LoVo (cell line): ENCODE measurements at regions not wholly inside any gene's neighbourhood (a gene's known extent, or its start where the extent isn't known, plus 50 kb on each side); places are given as distances from the start of the nearest gene placed in this dataset.

Experiments used
- DNase-seq: peaks from one replicate; pipeline ENCODE4 v3.0.0-alpha.2; 2016; ENCODE audit warnings: low spot score

DNA sequence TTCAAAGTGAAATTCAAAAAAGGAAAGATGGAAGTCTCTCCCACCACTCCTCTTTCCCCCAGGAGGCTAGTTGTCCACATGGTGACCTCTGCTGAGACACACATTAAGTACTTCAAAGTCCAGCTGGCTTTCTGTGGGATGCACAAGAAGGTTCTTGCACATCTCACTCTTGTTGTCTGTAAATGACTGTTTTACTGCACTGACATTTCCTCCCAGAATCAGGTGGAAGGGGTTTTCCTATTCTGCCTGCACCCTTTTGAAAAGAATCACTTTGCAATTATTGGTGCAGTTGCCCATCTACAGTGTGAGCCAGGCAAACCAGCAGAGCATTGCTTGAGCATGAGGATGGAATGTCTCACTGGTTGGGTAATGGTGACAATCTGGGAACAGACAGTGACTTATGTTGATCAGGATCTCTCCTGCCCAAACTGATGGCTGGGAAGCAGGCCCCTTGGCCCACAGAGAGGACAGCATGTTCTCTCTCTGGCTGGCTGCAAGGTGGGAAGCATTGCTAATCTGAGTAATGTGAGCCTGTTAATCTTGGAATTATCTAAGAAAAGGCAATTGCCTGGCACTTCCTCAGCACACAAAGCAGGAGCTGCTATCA is 347.7 kb upstream of the SATB1 start:
- DNase-seq, result no peak

DNA sequence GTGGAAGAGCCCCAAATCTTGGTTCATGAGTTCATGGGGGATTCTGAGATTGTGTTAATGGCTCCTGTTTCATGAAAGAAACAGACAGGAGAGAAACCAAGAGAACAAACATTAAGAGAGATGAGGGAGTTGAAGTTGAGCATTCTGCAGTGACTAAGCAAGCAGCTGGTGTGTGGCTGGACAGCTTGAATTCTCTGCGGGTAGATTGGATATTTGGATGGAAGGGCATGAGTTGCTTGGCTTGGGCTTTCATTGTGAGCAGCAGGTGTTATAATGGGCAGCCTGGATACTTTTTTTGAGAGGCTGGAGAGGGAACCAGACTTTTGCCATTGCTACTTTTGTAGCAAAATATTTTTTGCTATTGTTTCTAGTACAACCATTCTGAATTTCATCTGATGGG is 346.8 kb upstream of the SATB1 start:
- no peak for DNase-seq

DNA sequence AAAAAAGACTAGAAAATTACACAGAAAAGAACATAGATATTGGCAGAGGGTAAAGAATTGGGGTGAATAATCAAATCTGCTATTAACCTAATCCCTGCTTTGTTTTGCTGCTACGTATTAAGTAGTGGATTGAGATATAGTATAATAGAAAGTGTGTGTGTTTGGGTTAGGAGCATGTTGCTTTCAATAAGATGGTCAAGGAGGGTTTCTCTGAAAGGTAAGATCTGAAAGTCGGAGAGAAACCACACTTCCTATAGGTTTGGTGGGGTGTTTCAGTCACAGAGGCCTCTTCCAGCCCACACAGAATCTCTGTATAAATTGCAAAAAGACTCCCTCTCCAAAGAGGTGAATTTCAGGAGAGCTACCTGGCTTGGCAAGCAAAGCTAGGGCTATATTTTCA is 345.7 kb upstream of the SATB1 start:
- no peak for DNase-seq

DNA sequence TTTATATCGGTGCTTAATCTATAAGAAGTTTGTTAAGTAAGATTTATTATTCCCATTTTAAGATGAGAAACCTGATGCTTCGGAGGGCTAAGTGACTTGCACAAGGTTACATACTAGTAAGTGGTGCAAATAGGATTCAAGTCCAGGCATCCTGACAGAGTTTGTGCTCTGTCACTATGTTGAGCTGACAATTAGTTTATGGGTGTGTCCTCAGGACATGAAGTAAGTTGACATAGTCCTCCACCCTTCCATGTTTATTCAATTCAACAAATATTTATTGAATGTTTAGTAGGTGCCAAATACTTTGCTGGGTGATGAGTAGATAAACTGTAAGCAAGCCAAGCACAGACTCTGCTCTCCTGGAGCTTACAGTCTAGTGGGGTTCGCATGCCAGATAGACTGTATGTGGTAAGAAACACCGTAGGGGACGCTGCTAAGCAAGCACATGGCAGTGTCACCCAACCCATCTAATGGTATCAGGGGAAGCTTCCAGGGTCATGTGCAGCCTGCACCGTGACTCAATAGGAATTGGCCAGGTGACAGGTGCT is 342.7 kb upstream of the SATB1 start:
- DNase-seq, result no peak

DNA sequence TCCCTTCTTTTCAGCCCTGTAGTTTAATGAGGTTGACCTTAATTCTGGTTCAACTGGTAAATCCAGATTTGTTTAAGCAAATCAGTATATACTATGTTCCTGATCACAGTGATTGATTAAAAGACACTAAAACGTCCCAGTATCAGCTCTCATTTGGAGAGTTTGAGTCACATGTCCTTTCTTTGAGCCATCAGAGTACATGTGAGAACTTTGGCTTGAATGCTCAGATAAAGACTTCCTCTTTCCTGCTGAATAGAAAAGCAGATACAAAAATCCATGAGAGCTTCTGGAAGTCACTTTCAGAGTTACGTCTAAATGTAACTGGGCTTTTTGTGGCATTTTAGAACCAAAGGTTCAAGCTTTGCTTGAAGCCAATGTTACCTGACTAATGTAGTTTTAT is 341.8 kb upstream of the SATB1 start:
- no peak for DNase-seq

DNA sequence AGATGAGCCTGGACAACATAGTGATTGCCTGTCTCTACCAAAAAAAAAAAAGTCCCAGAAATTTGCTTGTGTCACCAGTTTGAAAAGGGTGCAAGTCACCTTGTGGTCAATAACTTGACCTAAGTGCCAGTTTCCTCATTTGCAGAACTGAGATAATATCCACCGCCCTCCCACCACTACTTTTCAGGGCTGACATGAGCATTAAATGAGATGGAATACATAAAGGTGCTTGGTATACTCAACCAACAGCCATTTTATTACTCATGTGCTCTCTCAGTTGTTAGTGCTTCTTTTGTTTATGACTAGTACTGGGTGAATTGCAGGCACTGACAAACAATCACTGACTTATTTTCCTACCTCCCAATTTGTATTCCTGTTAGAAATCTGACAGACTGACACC is 340.5 kb upstream of the SATB1 start:
- DNase-seq, result no peak

DNA sequence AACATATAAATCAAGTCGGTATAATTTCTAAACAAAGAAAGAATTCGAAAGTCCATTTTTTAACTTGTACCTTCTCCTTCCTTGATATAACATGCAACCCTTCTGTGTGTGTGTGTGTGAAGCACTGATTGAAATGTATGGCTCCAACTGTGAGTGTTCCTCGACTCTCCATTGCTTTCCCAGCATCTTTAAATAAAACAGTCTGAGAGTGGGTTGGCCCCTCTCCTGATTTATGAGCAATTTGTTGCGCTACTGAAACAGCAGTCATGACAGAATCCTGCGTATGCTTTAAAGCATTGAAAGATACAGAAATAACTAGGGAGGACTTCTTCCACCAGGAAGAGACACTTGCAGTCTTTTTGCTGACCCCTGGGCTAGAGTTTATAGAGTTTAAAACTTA is 340.0 kb upstream of the SATB1 start:
- DNase-seq, result no peak

DNA sequence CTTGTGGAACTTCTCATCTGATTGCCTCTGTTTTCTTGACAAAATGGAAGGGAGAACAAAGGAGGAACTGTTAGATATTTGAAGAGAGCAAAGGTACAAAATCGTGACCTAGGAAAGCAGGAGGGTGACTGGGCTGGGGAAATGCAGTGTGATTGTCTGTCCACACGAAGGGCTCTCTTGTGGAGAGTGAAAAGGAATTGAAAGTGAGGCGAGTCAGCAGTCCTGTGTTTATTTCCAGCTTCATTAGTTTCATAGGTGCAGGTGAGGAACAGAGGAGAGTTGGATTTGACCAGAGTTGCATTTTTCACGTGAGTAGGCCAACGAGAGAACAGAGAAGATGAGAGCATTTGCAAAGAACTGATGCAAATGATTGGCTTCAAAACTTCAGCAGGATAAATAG is 336.4 kb upstream of the SATB1 start:
- DNase-seq, result no peak

DNA sequence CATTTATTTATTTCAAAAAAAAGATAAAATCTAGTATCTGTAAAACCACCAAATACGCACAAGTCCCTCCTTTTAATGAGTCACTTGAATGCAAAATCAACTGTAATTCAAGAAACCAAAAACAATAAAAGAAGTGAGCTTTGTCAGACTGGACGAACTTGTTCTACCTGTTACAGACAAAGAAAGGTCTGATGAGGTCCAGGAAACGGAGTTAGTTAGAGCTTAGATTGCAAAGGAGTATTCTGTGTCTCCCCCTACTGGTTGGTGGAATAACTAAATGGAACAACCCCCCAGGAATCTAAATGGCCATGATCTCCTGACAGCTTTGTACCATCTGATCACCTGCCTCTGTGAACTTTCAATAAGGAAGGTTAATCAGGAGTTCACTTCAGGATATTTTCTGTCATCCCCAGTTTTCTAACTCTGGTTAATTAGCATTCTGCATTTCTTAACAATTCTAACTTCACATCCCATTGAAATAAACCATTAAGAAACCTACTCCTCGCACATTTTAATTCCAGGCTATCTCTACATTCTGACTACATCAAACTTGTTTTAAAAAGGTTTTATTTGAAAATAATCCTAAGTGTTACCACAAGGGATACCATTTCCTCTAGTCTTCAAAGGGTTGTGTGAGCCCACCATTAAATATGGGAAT is 333.0 kb upstream of the SATB1 start:
- peak; percentile 81 for DNase-seq

DNA sequence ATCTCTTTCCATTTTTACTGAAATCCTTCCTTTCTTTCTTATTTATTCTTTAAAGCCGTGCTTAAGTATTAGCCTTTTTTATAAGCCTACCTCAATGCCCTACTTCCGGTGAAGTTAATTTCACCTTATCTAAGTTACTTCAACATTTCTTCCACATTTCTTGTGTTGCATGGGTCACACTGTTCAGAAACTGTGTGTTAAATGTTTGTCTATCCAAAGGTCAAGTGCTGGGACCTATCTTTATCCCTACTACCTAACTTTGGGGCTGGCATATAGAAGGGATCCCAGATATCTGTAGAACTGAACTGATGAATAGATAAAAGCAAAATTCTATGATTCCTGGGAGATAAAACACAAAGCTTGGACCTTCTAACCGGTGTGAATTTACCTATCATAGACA is 332.3 kb upstream of the SATB1 start:
- DNase-seq, result peak; percentile 23

DNA sequence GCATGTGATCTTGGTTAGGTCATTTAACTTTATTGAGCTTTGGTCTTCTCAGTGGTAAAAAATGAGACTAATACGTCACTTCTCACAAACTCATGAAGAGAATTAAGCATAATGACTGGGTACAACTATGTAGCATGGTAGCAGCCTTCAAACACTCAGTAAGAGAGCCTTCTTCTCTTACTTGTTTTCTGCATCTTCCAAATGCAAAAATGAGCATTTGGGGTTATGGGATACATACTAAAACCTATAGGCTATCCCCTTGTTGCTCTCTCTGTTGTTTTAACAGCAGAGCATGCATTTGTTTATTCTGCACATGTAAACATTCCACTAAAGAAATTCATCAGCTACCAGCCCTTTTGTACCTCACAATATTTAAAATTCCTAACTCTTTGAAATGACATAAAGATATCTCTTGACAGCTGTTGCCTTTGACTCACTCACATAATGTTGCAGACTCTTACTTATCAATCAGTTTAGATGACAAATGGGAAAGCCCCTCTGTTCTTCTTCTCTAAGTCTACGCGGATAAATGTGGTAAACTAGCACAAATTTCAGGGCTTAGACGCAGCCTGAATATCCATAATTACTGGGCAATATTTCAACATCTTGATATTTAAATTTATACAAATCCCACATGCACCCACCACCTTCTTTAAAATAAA is 327.3 kb upstream of the SATB1 start:
- DNase-seq, result no peak

DNA sequence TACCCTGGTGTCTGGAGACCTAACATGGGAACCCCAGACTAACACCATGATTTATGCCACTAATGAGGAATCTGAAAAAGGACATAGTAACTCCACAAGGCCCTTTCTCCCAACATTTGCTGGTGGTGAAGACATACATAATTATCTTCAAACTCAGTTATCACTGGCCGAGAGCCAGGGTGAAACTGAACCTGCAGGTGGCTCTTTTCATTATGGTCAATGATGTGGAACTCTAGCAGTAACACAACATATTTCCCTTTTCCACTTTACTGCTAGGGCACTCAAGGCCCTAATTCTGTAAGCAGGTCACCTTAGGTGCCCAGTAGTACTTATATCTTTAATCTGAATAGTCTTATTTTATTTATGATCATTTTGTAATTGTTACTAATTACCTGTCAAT is 326.4 kb upstream of the SATB1 start:
- DNase-seq, result no peak

DNA sequence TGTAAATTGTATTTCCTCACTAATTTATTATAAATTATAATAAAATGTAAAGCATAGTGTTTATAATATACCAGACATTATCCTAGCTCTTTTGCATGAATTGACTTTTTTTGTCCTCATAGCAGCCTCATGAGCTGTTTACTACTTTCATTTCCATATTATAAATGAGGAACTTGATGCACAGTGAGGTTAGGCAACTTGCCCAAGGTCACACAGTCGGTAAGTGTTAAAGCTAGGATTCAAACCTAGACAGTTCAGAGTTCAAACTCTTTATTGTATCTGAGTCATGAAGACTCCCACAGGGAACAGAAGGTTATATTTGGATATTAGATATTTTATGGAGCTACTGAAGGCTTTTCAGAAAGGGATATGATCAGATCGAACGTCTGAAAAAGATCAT is 322.2 kb upstream of the SATB1 start:
- no peak for DNase-seq

DNA sequence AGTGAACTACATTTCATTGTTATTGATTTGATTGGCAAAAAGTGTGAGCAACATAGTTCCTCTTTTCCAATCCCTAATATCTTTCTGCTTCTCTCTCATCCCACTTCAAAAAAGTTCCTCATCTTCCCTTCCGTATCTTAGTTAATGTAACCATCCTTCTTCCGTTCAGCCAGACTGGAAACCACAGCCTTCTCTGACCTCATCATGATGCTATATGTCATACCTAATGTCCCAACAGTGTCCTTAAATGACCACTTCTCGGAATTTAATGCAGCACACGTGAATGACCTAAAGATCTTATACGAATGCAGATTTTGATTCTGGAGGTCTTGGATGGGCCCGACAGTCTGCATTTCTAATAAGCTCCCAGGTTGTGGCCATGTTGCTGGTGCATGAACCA is 320.3 kb upstream of the SATB1 start:
- no peak for DNase-seq

DNA sequence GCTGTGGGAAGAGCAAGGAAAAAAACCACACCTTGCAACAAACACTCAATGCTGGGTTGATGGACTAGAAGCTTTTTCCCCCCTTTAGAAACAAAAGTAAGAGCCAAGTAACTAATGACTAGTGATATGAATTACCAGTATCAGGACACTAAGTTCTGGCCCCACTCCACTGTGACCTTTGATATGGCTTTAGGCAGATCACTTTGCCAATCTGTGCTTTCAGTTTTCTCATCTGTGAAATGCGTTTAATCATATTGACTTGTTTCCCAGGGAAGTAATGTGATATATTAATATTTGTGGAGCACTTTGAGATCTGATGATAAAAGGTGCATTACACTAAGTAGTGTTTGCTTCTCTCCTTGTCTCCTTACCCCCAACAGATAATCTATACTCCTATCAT is 319.3 kb upstream of the SATB1 start:
- no peak for DNase-seq

DNA sequence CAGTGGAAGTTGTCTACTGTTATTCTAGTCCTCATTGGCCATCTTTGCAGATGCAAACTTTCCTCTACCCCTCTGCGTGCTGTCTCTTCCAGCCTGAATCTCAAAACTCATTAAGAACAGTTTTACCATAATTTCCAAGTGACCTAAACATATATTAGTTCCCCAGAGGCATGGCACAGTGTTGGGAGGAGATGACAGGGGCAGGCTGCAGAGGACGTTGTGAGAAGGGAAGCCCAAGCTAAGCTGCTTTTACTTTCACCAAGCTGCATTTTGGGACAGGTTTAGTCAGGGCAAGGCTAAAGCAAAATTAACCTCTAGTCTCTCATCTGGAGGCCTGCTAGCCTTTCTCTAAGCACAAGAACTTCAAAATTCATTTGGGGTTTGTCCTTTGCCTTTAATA is 318.6 kb upstream of the SATB1 start:
- no peak for DNase-seq

DNA sequence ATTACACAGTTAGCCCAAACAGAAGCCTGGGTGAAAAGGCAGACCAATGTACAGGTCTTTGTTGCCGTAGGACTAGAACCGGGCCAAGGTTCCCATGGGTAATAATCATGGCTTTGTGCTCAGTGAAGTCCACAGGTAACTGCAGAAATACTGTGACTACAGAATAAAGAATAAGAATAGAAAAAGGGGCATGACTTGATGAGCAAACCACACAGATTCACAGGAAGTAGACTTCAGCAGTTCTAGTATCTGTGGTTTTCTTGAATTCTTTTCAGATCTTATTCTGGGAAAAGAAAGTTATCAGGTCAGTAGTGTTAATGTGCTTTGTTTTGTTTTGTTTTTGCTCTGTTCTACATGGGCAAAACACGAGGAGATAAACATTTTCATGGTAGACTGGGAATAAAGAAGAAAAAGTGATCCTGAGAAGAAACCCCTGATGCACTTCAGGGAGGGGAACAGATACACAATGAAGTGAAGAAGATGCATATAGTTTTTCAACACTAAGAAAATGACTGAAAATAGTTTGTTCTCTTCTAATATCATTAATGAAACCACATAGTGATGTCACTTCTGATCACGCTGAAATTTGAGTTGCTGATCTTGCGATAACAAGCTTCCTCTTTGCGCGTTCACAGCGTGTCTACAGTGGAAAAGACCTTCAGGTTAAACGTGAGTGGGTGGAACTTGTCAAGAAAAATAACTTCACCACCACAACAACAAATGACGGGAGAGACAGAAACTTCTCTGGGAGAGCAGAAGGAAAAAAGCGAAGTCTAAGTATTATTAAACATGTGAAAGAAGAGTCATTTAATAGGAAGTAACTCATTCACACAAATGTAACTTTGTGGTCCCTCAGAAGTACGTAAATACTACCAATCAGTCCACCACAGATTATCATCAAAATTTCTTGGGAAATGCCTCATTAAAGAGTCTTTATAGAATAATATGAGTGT is 315.8 kb upstream of the SATB1 start:
- no peak for DNase-seq

DNA sequence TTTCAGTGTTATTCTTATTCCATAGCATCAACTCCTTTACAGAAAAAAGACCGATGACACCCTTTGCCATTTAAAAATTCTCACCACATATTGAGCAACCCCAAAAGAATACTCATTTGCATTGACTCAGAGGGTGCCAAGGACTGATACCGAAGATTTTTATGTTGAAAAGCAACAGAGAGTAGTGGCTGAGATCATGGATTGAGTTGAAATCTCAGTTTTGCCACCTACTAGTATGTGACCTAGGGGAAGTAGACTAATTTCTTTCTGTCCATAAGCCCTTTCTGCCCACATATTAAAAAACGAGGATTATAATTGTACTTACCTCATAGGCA is 313.9 kb upstream of the SATB1 start:
- DNase-seq, result no peak

DNA sequence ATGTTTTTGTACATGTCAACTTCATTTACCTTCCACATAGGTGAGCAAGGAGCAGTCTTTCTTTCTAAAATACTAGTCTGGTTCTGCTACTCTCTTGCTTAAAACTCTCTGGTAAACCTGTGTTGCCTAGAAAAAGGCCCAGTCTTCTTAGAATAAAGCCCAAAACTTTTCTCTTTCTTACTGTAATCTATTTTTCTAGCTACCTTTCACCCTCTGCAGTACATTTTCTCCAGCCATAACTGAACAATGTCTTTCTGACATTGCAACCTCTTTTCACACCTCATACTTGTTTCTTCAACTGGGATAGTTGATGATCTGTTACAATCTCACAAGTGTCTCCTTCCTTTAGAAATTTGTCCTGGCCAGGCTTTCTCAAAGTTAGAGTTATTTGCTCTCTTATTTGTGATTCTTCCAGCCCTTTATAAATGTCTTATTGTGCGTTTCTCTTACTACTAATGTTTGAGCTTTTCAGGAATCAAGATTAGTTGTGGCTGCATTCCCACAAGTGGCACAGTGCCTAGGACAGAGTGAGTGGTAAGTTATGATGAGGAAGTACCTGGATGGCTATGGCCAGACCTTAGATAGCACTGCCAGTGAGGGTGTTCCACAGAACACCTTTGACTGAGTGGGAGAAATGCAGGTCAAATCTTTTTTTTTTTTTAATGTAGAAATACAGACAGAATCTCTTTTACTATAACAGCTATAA is 313.4 kb upstream of the SATB1 start:
- DNase-seq, result no peak

DNA sequence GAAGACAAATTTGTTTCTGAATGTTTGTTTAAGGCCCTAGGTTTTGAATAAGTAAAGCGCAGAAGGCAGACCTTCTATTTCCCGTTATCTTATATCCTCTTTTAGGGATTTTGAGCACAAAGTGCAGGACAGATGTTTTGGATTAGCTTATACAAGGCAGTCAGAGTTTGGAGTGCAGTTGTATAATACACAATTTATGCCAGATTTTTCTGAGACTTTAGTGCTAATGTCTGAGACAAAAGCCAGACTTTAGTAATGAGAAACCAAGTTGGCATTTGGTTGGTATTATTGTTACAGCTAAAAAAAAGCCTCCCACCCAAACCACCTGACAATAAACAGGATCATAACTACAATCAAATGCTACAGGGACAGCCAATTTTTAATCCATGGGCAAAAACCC is 309.9 kb upstream of the SATB1 start:
- DNase-seq, result no peak

DNA sequence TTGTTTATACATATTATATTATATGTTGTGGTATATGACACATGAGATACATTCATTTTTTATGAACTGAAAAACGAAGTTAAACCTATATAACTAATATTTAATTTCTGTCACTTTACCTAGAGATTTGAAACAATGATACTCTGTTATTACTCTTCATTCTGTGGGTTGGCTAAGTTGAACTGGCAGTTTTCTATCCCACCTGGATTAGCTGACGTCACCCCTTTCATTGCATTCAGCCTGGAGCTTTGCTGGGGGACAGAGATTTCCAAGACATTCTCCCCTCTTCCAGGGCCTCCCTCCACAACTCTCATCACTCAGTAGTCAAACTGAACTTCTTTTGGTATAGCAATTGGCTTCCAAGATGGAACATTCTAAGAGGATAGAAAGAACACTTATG is 309.2 kb upstream of the SATB1 start:
- no peak for DNase-seq

DNA sequence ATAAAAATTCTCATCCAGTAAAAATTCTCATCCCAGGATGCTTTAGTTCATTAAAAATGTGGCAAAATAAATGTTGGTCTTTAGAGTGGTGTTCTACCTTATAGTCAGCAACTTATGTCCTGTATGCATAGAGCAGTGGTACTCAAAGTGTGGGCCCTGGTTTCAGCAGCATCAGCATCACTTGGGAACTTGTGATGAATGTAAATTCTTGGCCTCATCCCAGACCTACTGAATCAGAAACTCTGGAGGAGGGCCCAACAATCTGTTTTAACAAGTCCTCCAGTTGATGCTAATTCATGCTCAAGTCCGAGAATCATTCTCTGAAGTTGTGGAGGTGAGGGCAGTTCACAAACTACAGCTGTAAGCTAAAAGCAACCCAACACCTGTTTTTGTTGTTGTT is 307.3 kb upstream of the SATB1 start:
- DNase-seq, result no peak
